K562 (cell line): ENCODE measurements at regions not wholly inside any gene's neighbourhood (a gene's known extent, or its start where the extent isn't known, plus 50 kb on each side); places are given as distances from the start of the nearest gene placed in this dataset.

Source experiments
- ATAC-seq: fragments of 200-7000 bp; cut with Tn5 transposase; 3 replicates; pipeline ENCODE4 v1.9.1; 2020; ENCODE audit warnings: moderate library complexity
- BruUV-seq: library from RNA; stranded (reverse); fragments of 400-500 nt; replicated peaks from 2 replicates; lab custom pipeline; 2021; lab: Mats Ljungman, UMichigan
- CTCF ChIA-PET: fragments of 300-600 bp; formaldehyde crosslinking; extraction: SDS; loops from one replicate; lab custom pipeline; 2021; ENCODE audit warnings: low intra/inter-chr PET ratio; lab: Yijun Ruan, JAX
- POLR2A ChIA-PET: fragments of 300-600, 350-650 bp; sonication (Branson Sonifier 250); formaldehyde crosslinking; extraction: SDS; loops from one replicate; lab custom pipeline; 2021; ENCODE audit warnings: antibody characterized with exemption, inconsistent platforms; lab: Yijun Ruan, JAX
- DNase-seq, 4 experiments: peaks; one replicate each; pipeline versions ENCODE4 v3.0.0 to v3.0.0-alpha.2; 2011 to 2018; ENCODE audit warnings: low spot score in 3 of 4, mixed read lengths in 3 of 4; ENCODE audit errors: extremely low read depth in 1 of 4
- FAIRE-seq: peaks from 2 replicates; lab custom pipeline; 2011; peaks lifted over from hg19 to GRCh38; lab: Jason Lieb, UNC
- H2AFZ ChIP-seq: 2 replicates; pipeline ENCODE4 v1.6.0; 2011; ENCODE audit warnings: low read depth, low read length, control low read depth, inconsistent platforms
- H3K27ac ChIP-seq: fragments of 200-600 bp; 3 replicates; pipeline ENCODE4 v1.8.0; 2011; ENCODE audit warnings: low read depth, mild to moderate bottlenecking, control low read depth, inconsistent platforms, low read length, moderate library complexity, mixed read lengths; ENCODE audit errors: extremely low read depth
- H3K27me3 ChIP-seq, 2 experiments: fragments of 300-600 bp in 1 of 2; 2 replicates in 1 of 2; 3 replicates in 1 of 2; pipeline versions ENCODE4 v1.6.0 to v1.8.0; 2011; ENCODE audit warnings: inconsistent platforms in 2 of 2, low read length in 2 of 2, mild to moderate bottlenecking in 1 of 2, mixed read lengths in 1 of 2, moderate library complexity in 1 of 2; ENCODE audit not compliant: control insufficient read depth in 2 of 2, insufficient read depth in 2 of 2
- H3K36me3 ChIP-seq: fragments of 300-600 bp; 3 replicates; pipeline ENCODE4 v1.8.0; 2011; ENCODE audit warnings: mild to moderate bottlenecking, low read length, inconsistent platforms; ENCODE audit not compliant: control insufficient read depth, insufficient read depth
- H3K4me1 ChIP-seq, 2 experiments: fragments of 200-600 bp in 1 of 2; replicated peaks in 1 of 2; 2 replicates in 1 of 2; 3 replicates in 1 of 2; pipeline versions ENCODE4 v1.5.1 to v1.8.0; 2011; ENCODE audit warnings: inconsistent platforms in 2 of 2, low read length in 2 of 2, mild to moderate bottlenecking in 1 of 2, mixed read lengths in 1 of 2, moderate library complexity in 1 of 2; ENCODE audit not compliant: control insufficient read depth in 2 of 2, insufficient read depth in 2 of 2
- H3K4me2 ChIP-seq: 2 replicates; pipeline ENCODE4 v1.6.1; 2011; ENCODE audit warnings: low read length, control low read depth, inconsistent platforms, mixed read lengths; ENCODE audit not compliant: insufficient read depth
- H3K4me3 ChIP-seq: fragments of 200-600 bp; sonication (generic), shearing (Covaris generic); 2 replicates; pipeline ENCODE4 v1.5.1; 2016; ENCODE audit warnings: control low read depth, inconsistent platforms
- H3K79me2 ChIP-seq: fragments of 200-600 bp; 3 replicates; pipeline ENCODE4 v1.8.0; 2011; ENCODE audit warnings: low read length, inconsistent platforms; ENCODE audit not compliant: control insufficient read depth, insufficient read depth
- H3K9ac ChIP-seq, 2 experiments: 2 replicates each; pipeline versions ENCODE4 v1.6.0 to v1.6.1; 2011; ENCODE audit warnings: low read depth in 2 of 2, low read length in 2 of 2, control low read depth in 1 of 2, inconsistent platforms in 1 of 2, mild to moderate bottlenecking in 1 of 2, mixed read lengths in 1 of 2; ENCODE audit not compliant: insufficient read depth in 1 of 2
- H3K9me1 ChIP-seq: one replicate; pipeline ENCODE4 v1.6.0; 2011; ENCODE audit warnings: inconsistent platforms, mild to moderate bottlenecking, low read length, moderate library complexity; ENCODE audit not compliant: control insufficient read depth, insufficient read depth
- H3K9me3 ChIP-seq: replicated peaks from 2 replicates; pipeline ENCODE4 v1.5.1; 2011; ENCODE audit warnings: low read depth, low read length, inconsistent platforms; ENCODE audit not compliant: control insufficient read depth, insufficient read depth
- H4K20me1 ChIP-seq: replicated peaks from 2 replicates; pipeline ENCODE4 v1.6.1; 2011; ENCODE audit warnings: low read length, inconsistent platforms, mixed read lengths; ENCODE audit not compliant: control insufficient read depth, insufficient read depth
- ATF2 ChIP-seq: sonication (generic); formaldehyde crosslinking; IDR thresholded peaks from 2 replicates; pipeline ENCODE4 v1.8.1; 2022; ENCODE audit warnings: missing genetic modification reagents
- GTF3C2 ChIP-seq: IDR thresholded peaks from 3 replicates; pipeline ENCODE4 v1.6.1; 2011; ENCODE audit warnings: borderline replicate concordance, mild to moderate bottlenecking, moderate library complexity; ENCODE audit not compliant: insufficient read length; ENCODE audit errors: extremely low read depth
- ILF3 ChIP-seq: fragments of 450-650 bp; IDR thresholded peaks from 2 replicates; pipeline ENCODE4 v1.6.1; 2018; ENCODE audit warnings: antibody characterized with exemption, mild to moderate bottlenecking, moderate library complexity, borderline replicate concordance
- POLR2AphosphoS5 ChIP-seq: IDR thresholded peaks from 2 replicates; pipeline ENCODE4 v1.6.1; 2011; ENCODE audit warnings: mild to moderate bottlenecking, low read depth, low read length, moderate library complexity; ENCODE audit not compliant: control insufficient read depth, insufficient read depth
- RBM22 ChIP-seq: fragments of 200-400 bp; formaldehyde crosslinking; IDR thresholded peaks from 2 replicates; pipeline ENCODE4 v1.6.1; 2018; ENCODE audit warnings: low read length, low read depth; ENCODE audit not compliant: poor library complexity, severe bottlenecking
- SAFB ChIP-seq: fragments of 200-400 bp; formaldehyde crosslinking; IDR thresholded peaks from 2 replicates; pipeline ENCODE4 v1.6.1; 2017; ENCODE audit warnings: low read depth, low read length, borderline replicate concordance
- TEAD4 ChIP-seq, 2 experiments: sonication (generic) in 1 of 2; formaldehyde crosslinking in 1 of 2; IDR thresholded peaks; 2 replicates each; pipeline versions ENCODE4 v1.6.1 to v1.8.0; 2012 to 2022; ENCODE audit warnings: borderline replicate concordance in 1 of 2, inconsistent platforms in 1 of 2, low read length in 1 of 2, mild to moderate bottlenecking in 1 of 2, missing genetic modification reagents in 1 of 2
- YBX1 ChIP-seq: fragments of 450-650 bp; IDR thresholded peaks from 2 replicates; pipeline ENCODE4 v1.7.1; 2016; ENCODE audit warnings: mild to moderate bottlenecking
- ZBTB26 ChIP-seq: fragments of 450-650 bp; formaldehyde crosslinking; IDR thresholded peaks from 2 replicates; pipeline ENCODE4 v1.4.0; 2022; ENCODE audit warnings: missing genetic modification characterization
- ZNF121 ChIP-seq: sonication (generic); formaldehyde crosslinking; conservative IDR thresholded peaks from 2 replicates; pipeline ENCODE4 v1.8.0; 2022; ENCODE audit warnings: missing genetic modification reagents
- ZNF280A ChIP-seq: fragments of 450-650 bp; IDR thresholded peaks from 2 replicates; pipeline ENCODE4 v1.6.1; 2018; ENCODE audit warnings: mild to moderate bottlenecking, low read depth; ENCODE audit not compliant: partially characterized antibody
- ZNF785 ChIP-seq: fragments of 250-450 bp; sonication (Bioruptor Pico); IDR thresholded peaks from 2 replicates; pipeline ENCODE4 v1.4.0; 2020; ENCODE audit warnings: mild to moderate bottlenecking
- WGBS: fragments of 100-300 bp; shearing (Covaris generic); methylation state at CpG from one replicate; pipeline ENCODE4 v1.1.6; 2016; ENCODE audit warnings: low coverage, mixed read lengths; ENCODE audit not compliant: insufficient coverage; ENCODE audit errors: missing lambda C conversion rate; 5-methylcytosine and 5-hydroxymethylcytosine counted together
- in situ Hi-C: fragments of 300-500 bp; cut with MboI; formaldehyde crosslinking; loops from 4 replicates; pipeline ENCODE4 v1.15.0; 2018; ENCODE audit warnings: inconsistent platforms, mixed read lengths
- intact Hi-C: fragments of 100-400 bp; cut with micrococcal nuclease; formaldehyde crosslinking; loops from 2 replicates; pipeline ENCODE4 v1.14.2; 2022

GRCh38 chr15:56814429-56814828 is 81.1 kb upstream of the ZNF280D start (continued):
- no peak for TF ChIP-seq POLR2AphosphoS5
- no peak for TF ChIP-seq ATF2
- no peak for TF ChIP-seq ZNF785 (CRISPR knock-in tag)
- TF ChIP-seq YBX1 = no peak

- Histone ChIP-seq H3K79me2 (no peaks in the 10 kb centered on the region), H4K20me1 (no peaks in the 10 kb centered on the region), H3K4me2 (no peak overlapping the region), H3K9me1 (no peaks in the 10 kb centered on the region), H3K36me3 (no peaks in the 10 kb centered on the region), H3K27ac (no peak overlapping the region), H3K4me3 (no peak overlapping the region), H2AFZ (no peak overlapping the region), H3K4me1 (peaks cover 0 to 13% of the 10 kb centered on the region in 2 experiments; a peak in 3 of 5 replicates), H3K27me3 (no peaks in the 10 kb centered on the region), H3K9me3 (no peaks in the 10 kb centered on the region), H3K9ac (no peak overlapping the region)
- DNase-seq = no peak
- CTCF ChIA-PET = no interaction called here
- POLR2A ChIA-PET = no interaction called here
- no TSS peak for BruUV-seq
- ATAC-seq = no peak
- TF ChIP-seq SAFB (no peak), ZNF121 (CRISPR knock-in tag) (no peak), GTF3C2 (no peak), RBM22 (no peak), TEAD4 (IDR thresholded peaks at IDR 0.05; ENCODE audit: low read length) (no peak), TEAD4 (CRISPR knock-in tag; IDR thresholded peaks at IDR 0.05; ENCODE audit: borderline replicate concordance) (no peak), ZNF280A (no peak), ZBTB26 (CRISPR knock-in tag) (no peak), ILF3 (no peak)
- 0% methylated on average over 1 of the region's 1 CpG for WGBS
- FAIRE-seq = no peak
- in situ Hi-C loops (loop anchor here (25.0 kb wide), 1 partner anchor 327 kb away; no protein-coding TSS in a partner anchor), intact Hi-C loops (no loop called here)
These were observed 80.7 kb upstream of the ZNF280D start for GRCh38 chr15:56813995-56814394.
